ENCODE measurements at regions not wholly inside any gene's neighbourhood (a gene's known extent, or its start where the extent isn't known, plus 50 kb on each side); places are given as distances from the start of the nearest gene placed in this dataset.

GRCh38 chr1:80170811-80171485 is 1164.4 kb upstream of the ADGRL4 start:
- no peak overlapping the region for H3K27ac ChIP-seq
- H3K4me1 ChIP-seq: no peaks in the 10 kb centered on the region
- no peaks in the 10 kb centered on the region for H3K27me3 ChIP-seq
- TF ChIP-seq POLR2A (IDR thresholded peaks at IDR 0.05) (no peak), CTCF (IDR thresholded peaks at IDR 0.05) (no peak)
- H3K9me3 ChIP-seq: no peaks in the 10 kb centered on the region
- no peak for DNase-seq
- no peaks in the 10 kb centered on the region for H3K36me3 ChIP-seq
- no peak overlapping the region for H3K4me3 ChIP-seq

- TF ChIP-seq POLR2A (IDR thresholded peaks at IDR 0.05) (no peak), CTCF (IDR thresholded peaks at IDR 0.05) (peak in 1 of 6 experiments; percentile 17)
- Histone ChIP-seq H3K27me3 (no peaks in the 10 kb centered on the region), H3K4me1 (no peaks in the 10 kb centered on the region)
Observed at GRCh38 chr1:80164150-80164549, 1157.6 kb upstream of the ADGRL4 start.

DNA sequence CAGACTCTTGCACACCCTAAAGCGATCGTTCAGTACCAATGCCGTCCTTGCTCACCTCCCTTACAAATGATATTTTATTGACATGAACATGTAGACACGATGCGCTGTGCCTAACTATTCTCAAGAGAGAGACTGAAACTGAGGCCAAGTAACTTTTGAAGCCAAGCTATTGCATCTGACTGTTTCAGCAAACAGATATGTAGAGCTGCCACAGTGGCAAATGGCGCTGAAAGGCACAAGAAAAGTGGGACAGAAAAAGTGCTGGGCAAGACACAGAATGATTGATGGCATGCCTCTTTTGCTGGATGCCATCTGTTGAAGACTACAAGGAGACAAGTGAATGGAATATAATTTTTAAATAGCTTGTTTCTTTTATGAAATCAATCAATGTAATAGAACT is 1157.2 kb upstream of the ADGRL4 start:
- Histone ChIP-seq H3K36me3 (no peaks in the 10 kb centered on the region), H3K27me3 (no peaks in the 10 kb centered on the region), H3K4me1 (no peaks in the 10 kb centered on the region), H3K27ac (no peak overlapping the region), H3K4me3 (no peak overlapping the region), H3K9me3 (no peaks in the 10 kb centered on the region)
- no peak for DNase-seq
- TF ChIP-seq POLR2A (IDR thresholded peaks at IDR 0.05) (no peak), CTCF (IDR thresholded peaks at IDR 0.05) (no peak)

More at GRCh38 chr1:80164150-80164549, 1157.6 kb upstream of the ADGRL4 start:
- no peak overlapping the region for H3K27ac ChIP-seq
- no peak for DNase-seq
- no peaks in the 10 kb centered on the region for H3K36me3 ChIP-seq
- no peak overlapping the region for H3K4me3 ChIP-seq
- H3K9me3 ChIP-seq: no peaks in the 10 kb centered on the region

DNA sequence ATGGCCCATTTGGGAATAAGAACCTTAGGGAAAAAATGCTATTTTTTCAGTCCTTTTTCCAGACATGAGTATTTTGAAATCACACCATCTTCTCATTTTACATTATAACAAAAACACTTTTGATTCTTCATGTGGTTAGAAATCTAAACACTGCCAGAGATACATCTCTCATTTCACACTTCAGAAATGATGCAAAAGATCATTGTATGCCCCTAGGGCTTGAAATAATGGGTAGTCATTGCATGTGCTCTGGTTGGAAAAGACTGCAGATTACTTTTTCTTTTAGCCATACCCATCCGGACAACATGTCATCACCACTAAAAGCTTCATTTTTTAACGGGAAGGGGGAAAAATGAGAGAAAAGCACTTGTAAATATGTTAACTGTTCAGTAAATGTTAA is 1152.2 kb upstream of the ADGRL4 start:
- Histone ChIP-seq H3K4me1 (no peaks in the 10 kb centered on the region), H3K36me3 (no peaks in the 10 kb centered on the region), H3K9me3 (no peaks in the 10 kb centered on the region), H3K27me3 (no peaks in the 10 kb centered on the region), H3K27ac (no peak overlapping the region), H3K4me3 (no peak overlapping the region)
- no peak for DNase-seq
- TF ChIP-seq CTCF (IDR thresholded peaks at IDR 0.05) (no peak), POLR2A (IDR thresholded peaks at IDR 0.05) (no peak)

DNA sequence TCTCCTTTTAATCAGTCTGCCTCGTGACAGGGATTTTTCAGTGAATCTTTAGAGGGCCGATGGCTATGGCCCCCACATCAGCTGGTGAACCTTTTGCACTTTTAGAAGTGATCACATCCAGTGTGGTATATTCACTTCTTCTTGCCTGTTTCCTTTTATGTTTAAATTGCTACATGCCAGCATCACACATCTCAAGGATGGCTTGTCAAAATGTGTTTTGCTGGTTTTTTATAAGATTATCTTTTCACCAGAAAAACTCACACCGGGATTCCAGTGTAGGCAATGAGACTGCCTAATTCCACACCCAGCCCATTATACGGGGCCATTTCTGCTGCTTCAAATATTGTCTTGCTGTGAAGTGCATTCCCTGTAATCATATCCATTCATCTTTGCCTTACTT is 1151.7 kb upstream of the ADGRL4 start:
- H3K9me3 ChIP-seq: no peaks in the 10 kb centered on the region
- no peaks in the 10 kb centered on the region for H3K4me1 ChIP-seq
- no peak overlapping the region for H3K27ac ChIP-seq
- H3K36me3 ChIP-seq: no peaks in the 10 kb centered on the region
- DNase-seq: no peak
- TF ChIP-seq CTCF (IDR thresholded peaks at IDR 0.05) (no peak), POLR2A (IDR thresholded peaks at IDR 0.05) (no peak)
- no peak overlapping the region for H3K4me3 ChIP-seq
- no peaks in the 10 kb centered on the region for H3K27me3 ChIP-seq

GRCh38 chr1:80155371-80155770 is 1148.8 kb upstream of the ADGRL4 start:
- TF ChIP-seq POLR2A (IDR thresholded peaks at IDR 0.05): no peak
- TF ChIP-seq CTCF (IDR thresholded peaks at IDR 0.05): no peak
- Histone ChIP-seq H3K36me3 (no peaks in the 10 kb centered on the region), H3K27ac (no peak overlapping the region), H3K9me3 (no peaks in the 10 kb centered on the region), H3K27me3 (no peaks in the 10 kb centered on the region), H3K4me3 (no peak overlapping the region), H3K4me1 (no peaks in the 10 kb centered on the region)
- no peak for DNase-seq
